Endodermal cell (in vitro differentiated cells): ENCODE measurements at regions not wholly inside any gene's neighbourhood (a gene's known extent, or its start where the extent isn't known, plus 50 kb on each side); places are given as distances from the start of the nearest gene placed in this dataset.

Experiments used
- DNase-seq: peaks from one replicate; pipeline ENCODE4 v3.0.0-alpha.2; 2017
- H3K27ac ChIP-seq: 2 replicates; pipeline ENCODE4 v1.5.1; 2013; ENCODE audit warnings: mild to moderate bottlenecking, low read depth, low read length, moderate library complexity
- H3K27me3 ChIP-seq: 2 replicates; pipeline ENCODE4 v1.6.1; 2013; ENCODE audit warnings: mild to moderate bottlenecking, low read length, moderate library complexity; ENCODE audit not compliant: insufficient read depth, control insufficient read depth, poor library complexity, severe bottlenecking
- H3K36me3 ChIP-seq: 2 replicates; pipeline ENCODE4 v1.7.0; 2013; ENCODE audit warnings: mild to moderate bottlenecking, low read length, moderate library complexity; ENCODE audit not compliant: control insufficient read depth, insufficient read depth
- H3K4me1 ChIP-seq: one replicate; pipeline ENCODE4 v1.7.0; 2013; ENCODE audit warnings: low read length; ENCODE audit not compliant: control insufficient read depth, insufficient read depth
- H3K4me3 ChIP-seq: 2 replicates; pipeline ENCODE4 v1.5.1; 2013; ENCODE audit warnings: mild to moderate bottlenecking, low read length, moderate library complexity
- H3K9ac ChIP-seq: 2 replicates; pipeline ENCODE4 v1.6.1; 2013; ENCODE audit warnings: mild to moderate bottlenecking, low read length, moderate library complexity; ENCODE audit not compliant: poor library complexity, severe bottlenecking; ENCODE audit errors: extremely low read depth
- H3K9me3 ChIP-seq: 2 replicates; pipeline ENCODE4 v1.6.1; 2013; ENCODE audit warnings: mild to moderate bottlenecking, low read length, moderate library complexity; ENCODE audit not compliant: control insufficient read depth
- H3K27ac Mint-ChIP-seq: 2 replicates; pipeline ENCODE4 v1.8.0; 2020; ENCODE audit warnings: mixed read lengths
- H3K27me3 Mint-ChIP-seq: 2 replicates; pipeline ENCODE4 v1.8.0; 2021; ENCODE audit warnings: mild to moderate bottlenecking, mixed read lengths; ENCODE audit not compliant: insufficient read depth
- H3K36me3 Mint-ChIP-seq: 2 replicates; pipeline ENCODE4 v1.8.0; 2020; ENCODE audit warnings: low read depth, mixed read lengths
- H3K4me1 Mint-ChIP-seq: 2 replicates; pipeline ENCODE4 v1.8.0; 2020; ENCODE audit warnings: mixed read lengths
- H3K4me3 Mint-ChIP-seq: 2 replicates; pipeline ENCODE4 v1.8.0; 2020; ENCODE audit warnings: mild to moderate bottlenecking, moderate library complexity, mixed read lengths
- H3K9me3 Mint-ChIP-seq: 2 replicates; pipeline ENCODE4 v1.8.0; 2020; ENCODE audit warnings: mild to moderate bottlenecking, mixed read lengths
- WGBS, 2 experiments: methylation state at CpG; one replicate each; pipeline versions ENCODE4 v1.1.5 to v1.1.7; 2013; ENCODE audit warnings: missing lambda C conversion rate in 2 of 2, mixed read lengths in 1 of 2; ENCODE audit not compliant: insufficient coverage in 1 of 2, insufficient read length in 1 of 2; 5-methylcytosine and 5-hydroxymethylcytosine counted together
- TF ChIP-seq, protein P1 (sequence below): fragments of 200-600 bp; sonication (generic); conservative IDR thresholded peaks from 2 replicates; pipeline ENCODE4 v1.5.0; 2021; ENCODE audit warnings: antibody characterized with exemption, mild to moderate bottlenecking

DNA sequence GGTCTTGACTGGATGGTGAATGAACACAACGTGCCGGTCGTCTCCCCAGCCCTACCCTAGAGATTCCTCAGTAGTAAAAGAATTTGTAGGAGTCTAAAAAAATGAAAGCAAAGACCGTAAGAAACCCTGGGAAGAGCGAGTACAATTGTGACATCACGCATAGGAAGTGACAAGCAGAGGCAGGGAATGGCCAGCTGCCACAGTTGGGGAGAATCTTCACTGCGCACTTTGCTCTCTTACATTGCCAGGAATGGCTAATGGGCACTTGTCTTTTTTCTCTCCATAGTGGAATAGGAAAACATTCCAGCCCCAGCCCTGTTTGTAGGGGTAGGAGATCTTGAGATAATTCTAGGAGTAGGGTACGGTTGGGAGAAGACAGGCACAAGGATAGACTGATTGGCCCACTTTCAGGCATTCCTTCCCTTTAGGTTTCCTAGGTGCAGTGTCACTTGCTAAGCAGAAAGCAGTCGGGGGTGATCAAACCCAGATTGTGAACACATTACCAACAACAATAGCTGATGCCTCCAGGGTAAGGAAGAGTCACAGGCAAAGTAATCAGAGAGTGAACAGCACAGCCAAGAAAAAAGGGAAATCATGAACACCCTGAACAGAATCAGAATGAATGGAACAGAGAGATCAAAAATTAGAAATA lies 302.7 kb downstream of the MAN2A1 start:
- peaks cover 14% of the 10 kb centered on the region for H3K4me1 ChIP-seq
- no peak for DNase-seq
- WGBS, 2 experiments: 86 to 95% methylated on average over 3 to 9 of the region's 9 CpGs
- H3K9me3 ChIP-seq: peaks cover 4% of the 10 kb centered on the region
- TF ChIP-seq, protein P1, sequence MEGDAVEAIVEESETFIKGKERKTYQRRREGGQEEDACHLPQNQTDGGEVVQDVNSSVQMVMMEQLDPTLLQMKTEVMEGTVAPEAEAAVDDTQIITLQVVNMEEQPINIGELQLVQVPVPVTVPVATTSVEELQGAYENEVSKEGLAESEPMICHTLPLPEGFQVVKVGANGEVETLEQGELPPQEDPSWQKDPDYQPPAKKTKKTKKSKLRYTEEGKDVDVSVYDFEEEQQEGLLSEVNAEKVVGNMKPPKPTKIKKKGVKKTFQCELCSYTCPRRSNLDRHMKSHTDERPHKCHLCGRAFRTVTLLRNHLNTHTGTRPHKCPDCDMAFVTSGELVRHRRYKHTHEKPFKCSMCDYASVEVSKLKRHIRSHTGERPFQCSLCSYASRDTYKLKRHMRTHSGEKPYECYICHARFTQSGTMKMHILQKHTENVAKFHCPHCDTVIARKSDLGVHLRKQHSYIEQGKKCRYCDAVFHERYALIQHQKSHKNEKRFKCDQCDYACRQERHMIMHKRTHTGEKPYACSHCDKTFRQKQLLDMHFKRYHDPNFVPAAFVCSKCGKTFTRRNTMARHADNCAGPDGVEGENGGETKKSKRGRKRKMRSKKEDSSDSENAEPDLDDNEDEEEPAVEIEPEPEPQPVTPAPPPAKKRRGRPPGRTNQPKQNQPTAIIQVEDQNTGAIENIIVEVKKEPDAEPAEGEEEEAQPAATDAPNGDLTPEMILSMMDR: no peak
- no peak overlapping the region for H3K9ac ChIP-seq
- H3K4me3 ChIP-seq: no peak overlapping the region
- H3K27me3 ChIP-seq: no peaks in the 10 kb centered on the region
- H3K27me3 Mint-ChIP-seq: peaks cover 7% of the 10 kb centered on the region
- no peaks in the 10 kb centered on the region for H3K36me3 Mint-ChIP-seq
- no peak overlapping the region for H3K27ac Mint-ChIP-seq
- H3K4me1 Mint-ChIP-seq: peaks cover 40% of the 10 kb centered on the region
- no peaks in the 10 kb centered on the region for H3K9me3 Mint-ChIP-seq
- H3K36me3 ChIP-seq: no peaks in the 10 kb centered on the region
- H3K27ac ChIP-seq: no peak overlapping the region
- H3K4me3 Mint-ChIP-seq: no peak overlapping the region

DNA sequence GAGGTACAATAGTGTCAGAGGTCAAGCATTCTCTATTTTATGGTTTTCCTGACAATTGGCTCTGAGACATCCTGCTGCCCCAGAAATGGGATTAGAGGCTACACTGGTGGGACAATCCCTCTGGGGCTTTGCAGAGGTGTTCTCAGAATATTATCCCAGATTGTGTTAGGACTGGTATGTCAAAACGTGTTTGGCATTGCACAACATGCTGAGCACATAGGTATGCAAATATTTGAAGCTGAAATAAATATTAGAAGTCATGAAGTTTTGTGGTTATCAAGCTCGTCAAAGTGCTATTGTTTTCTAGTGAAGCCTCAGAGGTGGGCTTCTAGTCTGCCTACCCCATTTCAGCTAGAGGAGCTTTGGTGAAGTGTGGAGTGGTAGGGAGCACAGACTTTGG lies 304.4 kb downstream of the MAN2A1 start:
- peaks cover 41% of the 10 kb centered on the region for H3K4me1 Mint-ChIP-seq
- no peak overlapping the region for H3K4me3 Mint-ChIP-seq
- no peak overlapping the region for H3K27ac Mint-ChIP-seq

DNA sequence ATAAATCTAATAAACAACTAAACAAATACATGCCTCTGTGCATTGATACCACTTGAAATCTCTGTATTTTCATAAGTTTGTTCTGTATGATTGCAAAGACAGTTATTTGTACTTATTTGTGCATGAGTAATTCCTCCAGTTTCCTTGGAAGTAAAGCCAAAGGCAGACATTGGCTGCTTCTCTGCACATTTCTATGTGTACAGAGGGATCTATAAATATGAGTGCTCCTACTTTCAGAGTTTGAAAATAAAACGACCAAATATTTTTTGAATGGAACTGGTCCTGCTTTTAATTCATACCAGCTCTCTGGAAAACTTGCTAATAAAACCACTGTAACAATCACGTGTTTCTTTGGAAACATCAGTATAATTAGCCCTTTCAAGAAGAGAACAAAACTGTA lies 306.5 kb downstream of the MAN2A1 start:
- peaks cover 7% of the 10 kb centered on the region for H3K9me3 ChIP-seq
- H3K4me1 Mint-ChIP-seq: peaks cover 42% of the 10 kb centered on the region

More for the DNA sequence above, 304.4 kb downstream of the MAN2A1 start:
- Histone ChIP-seq H3K27me3 (no peaks in the 10 kb centered on the region), H3K4me3 (no peak overlapping the region), H3K36me3 (no peaks in the 10 kb centered on the region), H3K9me3 (peaks cover 7% of the 10 kb centered on the region), H3K9ac (no peak overlapping the region), H3K4me1 (peaks cover 10% of the 10 kb centered on the region), H3K27ac (no peak overlapping the region)
- 84 to 85% methylated on average over 2 of the region's 2 CpGs for WGBS, 2 experiments
- H3K27me3 Mint-ChIP-seq: peaks cover 7% of the 10 kb centered on the region
- DNase-seq: no peak
- no peaks in the 10 kb centered on the region for H3K36me3 Mint-ChIP-seq
- H3K9me3 Mint-ChIP-seq: peaks cover 4% of the 10 kb centered on the region
- TF ChIP-seq, protein P1: no peak

More for the DNA sequence above, 306.5 kb downstream of the MAN2A1 start:
- TF ChIP-seq, protein P1: no peak
- H3K36me3 Mint-ChIP-seq: no peaks in the 10 kb centered on the region
- no peak for DNase-seq
- Histone ChIP-seq H3K4me3 (peak overlapping the region; percentile 14), H3K27me3 (no peaks in the 10 kb centered on the region), H3K27ac (no peak overlapping the region), H3K36me3 (no peaks in the 10 kb centered on the region), H3K9ac (no peak overlapping the region), H3K4me1 (peaks cover 10% of the 10 kb centered on the region)
- H3K27ac Mint-ChIP-seq: no peak overlapping the region
- H3K27me3 Mint-ChIP-seq: peaks cover 10% of the 10 kb centered on the region
- 81 to 82% methylated on average over 2 of the region's 2 CpGs for WGBS, 2 experiments
- no peak overlapping the region for H3K4me3 Mint-ChIP-seq
- H3K9me3 Mint-ChIP-seq: peaks cover 4% of the 10 kb centered on the region
